ENCODE measurements at regions not wholly inside any gene's neighbourhood (a gene's known extent, or its start where the extent isn't known, plus 50 kb on each side); places are given as distances from the start of the nearest gene placed in this dataset.

DNA sequence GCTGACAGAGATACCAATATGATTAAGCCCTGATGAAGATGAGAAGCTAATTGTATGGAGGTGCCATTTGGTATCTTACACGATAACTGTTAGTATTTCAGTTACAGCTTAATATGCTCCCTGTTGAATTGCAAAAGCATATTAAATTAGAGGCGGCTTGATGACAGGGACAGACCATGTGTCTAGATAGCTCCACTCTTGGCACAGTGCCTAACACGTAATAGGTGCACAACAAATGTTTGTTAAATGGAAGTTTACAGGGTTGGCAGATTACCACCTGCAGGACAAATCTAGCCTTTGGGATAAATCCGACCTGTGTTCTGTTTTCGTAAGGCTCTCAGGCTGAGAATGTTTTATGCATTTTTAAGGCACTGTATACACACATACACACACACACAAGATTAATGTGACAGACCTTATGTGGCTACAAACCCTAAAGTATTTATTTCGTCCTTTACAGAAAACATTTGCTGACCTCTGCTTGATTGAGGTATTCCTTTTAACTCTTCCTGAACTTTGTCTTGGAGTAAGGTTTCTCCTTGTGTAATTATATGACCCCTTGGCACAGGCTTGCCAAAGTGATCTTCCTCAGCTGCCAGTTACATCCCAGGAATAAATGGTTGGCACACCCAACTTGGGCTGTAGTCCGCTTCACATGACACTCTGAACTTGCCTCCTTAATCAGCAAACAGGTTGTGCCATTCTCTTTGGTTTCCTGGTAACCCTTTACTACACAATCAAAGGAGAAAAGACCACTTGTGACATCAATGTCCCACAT is 348.9 kb downstream of the HRH4 start:
- Histone ChIP-seq H3K4me3 (no peak overlapping the region), H3K4me1 (no peaks in the 10 kb centered on the region), H3K27me3 (ENCODE audit: low read depth) (no peaks in the 10 kb centered on the region), H3K27ac (replicated peaks) (no peak overlapping the region), H3K9me3 (replicated peaks) (peaks cover 20% of the 10 kb centered on the region), H3K36me3 (no peaks in the 10 kb centered on the region)
- TF ChIP-seq, protein P1, sequence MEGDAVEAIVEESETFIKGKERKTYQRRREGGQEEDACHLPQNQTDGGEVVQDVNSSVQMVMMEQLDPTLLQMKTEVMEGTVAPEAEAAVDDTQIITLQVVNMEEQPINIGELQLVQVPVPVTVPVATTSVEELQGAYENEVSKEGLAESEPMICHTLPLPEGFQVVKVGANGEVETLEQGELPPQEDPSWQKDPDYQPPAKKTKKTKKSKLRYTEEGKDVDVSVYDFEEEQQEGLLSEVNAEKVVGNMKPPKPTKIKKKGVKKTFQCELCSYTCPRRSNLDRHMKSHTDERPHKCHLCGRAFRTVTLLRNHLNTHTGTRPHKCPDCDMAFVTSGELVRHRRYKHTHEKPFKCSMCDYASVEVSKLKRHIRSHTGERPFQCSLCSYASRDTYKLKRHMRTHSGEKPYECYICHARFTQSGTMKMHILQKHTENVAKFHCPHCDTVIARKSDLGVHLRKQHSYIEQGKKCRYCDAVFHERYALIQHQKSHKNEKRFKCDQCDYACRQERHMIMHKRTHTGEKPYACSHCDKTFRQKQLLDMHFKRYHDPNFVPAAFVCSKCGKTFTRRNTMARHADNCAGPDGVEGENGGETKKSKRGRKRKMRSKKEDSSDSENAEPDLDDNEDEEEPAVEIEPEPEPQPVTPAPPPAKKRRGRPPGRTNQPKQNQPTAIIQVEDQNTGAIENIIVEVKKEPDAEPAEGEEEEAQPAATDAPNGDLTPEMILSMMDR (IDR thresholded peaks at IDR 0.05; ENCODE audit: borderline replicate concordance), result no peak
- DNase-seq, result no peak
- intact Hi-C loops (cut with micrococcal nuclease), result no loop called here

DNA sequence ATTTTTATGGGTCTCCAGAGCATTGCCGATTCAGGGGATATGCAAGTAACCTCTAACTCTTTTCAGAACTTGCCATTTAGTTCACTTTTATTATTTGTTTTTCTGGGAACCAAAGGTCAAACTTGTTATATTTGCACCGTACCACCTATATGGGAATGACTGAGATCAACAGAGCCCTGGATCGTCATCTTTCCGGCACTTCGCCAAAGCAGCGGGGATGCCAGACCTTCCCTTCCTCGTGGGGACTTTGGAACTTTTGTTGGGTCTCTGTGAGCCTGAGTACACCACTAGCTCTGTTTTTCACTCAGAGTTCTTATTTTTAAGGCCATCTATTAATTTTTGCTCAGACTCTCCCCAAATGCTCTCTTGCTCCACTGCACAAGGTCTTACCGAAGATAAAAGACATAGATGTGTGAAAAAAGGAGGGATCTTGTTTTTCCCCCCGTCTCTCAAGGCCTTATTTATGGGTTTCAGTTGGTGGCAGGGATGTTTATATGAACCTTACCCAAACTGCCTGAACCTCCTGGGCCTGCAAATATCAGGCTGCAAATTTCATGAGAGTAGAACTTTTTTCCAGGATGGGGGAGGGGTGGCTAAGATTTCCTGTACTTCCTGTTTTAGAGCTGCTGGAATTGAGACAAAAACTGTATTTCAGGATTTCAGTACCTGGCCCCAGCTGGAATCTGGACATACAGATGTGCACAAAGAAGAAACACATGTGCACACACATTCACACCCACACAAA is 350.3 kb downstream of the HRH4 start:
- no peak for DNase-seq
- H3K4me1 ChIP-seq, result no peaks in the 10 kb centered on the region
- TF ChIP-seq, protein P1 (IDR thresholded peaks at IDR 0.05; ENCODE audit: borderline replicate concordance), result no peak
- no peak overlapping the region for H3K27ac ChIP-seq (replicated peaks)
- no peak overlapping the region for H3K4me3 ChIP-seq
- no peaks in the 10 kb centered on the region for H3K36me3 ChIP-seq
- H3K27me3 ChIP-seq (ENCODE audit: low read depth), result no peaks in the 10 kb centered on the region
- H3K9me3 ChIP-seq (replicated peaks), result peaks cover 20% of the 10 kb centered on the region
- intact Hi-C loops (cut with micrococcal nuclease), result no loop called here

DNA sequence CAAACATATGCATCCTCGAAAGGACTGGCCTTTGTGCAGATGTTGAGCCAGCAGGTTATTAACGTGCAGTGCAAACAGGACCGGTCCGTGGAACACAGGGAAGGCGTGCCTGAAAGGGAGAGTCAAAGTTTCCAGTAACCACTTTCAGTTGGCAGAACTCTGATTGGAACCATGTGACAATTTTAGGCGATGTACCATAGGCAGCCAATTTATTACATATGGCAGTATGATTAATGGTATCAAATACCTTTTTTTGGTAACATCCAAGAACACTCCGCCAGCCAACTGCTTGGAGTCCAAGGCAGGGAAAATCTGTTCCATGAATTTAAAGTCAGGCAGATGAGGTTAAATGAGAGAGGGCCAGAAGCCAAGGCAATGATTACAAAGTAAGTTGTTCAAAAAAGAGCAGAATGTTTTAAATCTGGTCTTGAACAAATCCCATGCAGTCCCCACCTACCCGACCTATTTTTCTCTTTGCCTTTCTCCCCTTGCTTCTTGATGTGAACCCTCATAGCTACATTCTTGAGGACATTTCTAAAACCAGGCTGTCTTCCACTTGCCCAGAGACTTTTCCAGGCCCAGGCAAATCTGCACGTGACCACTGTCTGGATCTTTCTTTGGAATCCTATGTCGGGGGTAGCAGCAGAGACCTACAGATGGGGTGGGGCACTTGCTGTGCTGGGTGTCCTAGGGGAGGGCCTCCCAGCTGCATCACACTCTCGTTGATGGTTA is 351.7 kb downstream of the HRH4 start:
- intact Hi-C loops (cut with micrococcal nuclease), result no loop called here
- Histone ChIP-seq H3K4me3 (no peak overlapping the region), H3K27me3 (ENCODE audit: low read depth) (peaks cover 5% of the 10 kb centered on the region), H3K27ac (replicated peaks) (no peak overlapping the region), H3K9me3 (replicated peaks) (peaks cover 19% of the 10 kb centered on the region), H3K36me3 (no peaks in the 10 kb centered on the region), H3K4me1 (no peaks in the 10 kb centered on the region)
- TF ChIP-seq, protein P1 (IDR thresholded peaks at IDR 0.05; ENCODE audit: borderline replicate concordance), result no peak
- no peak for DNase-seq

DNA sequence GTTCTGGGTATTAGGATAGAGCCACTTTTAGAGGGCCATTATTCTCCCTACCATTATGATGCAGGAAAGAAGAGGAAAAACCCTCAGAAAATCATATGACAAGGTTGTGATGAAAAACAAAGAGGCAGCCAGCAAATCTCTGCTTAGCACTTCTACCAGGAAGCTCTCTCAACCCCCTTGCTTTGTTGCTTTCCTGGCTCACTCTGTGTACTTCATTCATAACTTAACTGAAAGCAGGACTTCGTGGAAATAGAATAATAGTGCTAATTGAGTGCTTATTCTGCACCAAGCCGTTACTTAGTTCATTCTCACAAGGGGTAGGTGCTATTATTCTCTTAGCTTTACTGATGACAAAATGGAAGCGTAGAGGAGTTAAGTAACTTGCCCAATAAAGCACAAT is 354.1 kb downstream of the HRH4 start:
- peaks cover 28% of the 10 kb centered on the region for H3K27me3 ChIP-seq (ENCODE audit: low read depth)
- no peaks in the 10 kb centered on the region for H3K36me3 ChIP-seq
- no peak overlapping the region for H3K4me3 ChIP-seq
- peaks cover 4% of the 10 kb centered on the region for H3K9me3 ChIP-seq (replicated peaks)
- TF ChIP-seq, protein P1 (IDR thresholded peaks at IDR 0.05; ENCODE audit: borderline replicate concordance), result no peak
- intact Hi-C loops (cut with micrococcal nuclease), result no loop called here
- no peak overlapping the region for H3K27ac ChIP-seq (replicated peaks)
- DNase-seq, result no peak
- no peaks in the 10 kb centered on the region for H3K4me1 ChIP-seq

DNA sequence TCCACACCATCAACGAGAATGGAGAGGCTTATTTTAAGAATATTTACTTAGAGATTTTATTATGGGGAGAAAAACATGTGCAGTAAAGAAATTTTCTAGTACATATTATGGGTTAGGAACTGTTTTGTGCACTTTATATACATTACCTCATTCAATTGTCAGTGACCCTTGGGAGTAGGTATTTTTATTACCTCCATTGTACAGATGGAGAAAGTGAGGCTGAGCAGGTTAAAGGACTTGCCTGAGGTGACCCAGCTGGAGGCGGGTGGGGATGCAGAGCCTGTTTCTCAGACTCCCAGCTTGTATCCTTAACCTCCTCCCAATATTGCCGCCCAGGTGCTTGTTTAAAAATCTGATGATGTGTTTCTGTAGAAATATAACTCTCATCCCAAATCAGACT is 356.7 kb downstream of the HRH4 start:
- Histone ChIP-seq H3K27me3 (ENCODE audit: low read depth) (peaks cover 36% of the 10 kb centered on the region), H3K9me3 (replicated peaks) (peaks cover 4% of the 10 kb centered on the region)
- TF ChIP-seq, protein P1 (IDR thresholded peaks at IDR 0.05; ENCODE audit: borderline replicate concordance), result no peak

More for the DNA sequence above, 356.7 kb downstream of the HRH4 start:
- Histone ChIP-seq H3K36me3 (no peaks in the 10 kb centered on the region), H3K27ac (replicated peaks) (no peak overlapping the region), H3K4me3 (no peak overlapping the region), H3K4me1 (no peaks in the 10 kb centered on the region)
- intact Hi-C loops (cut with micrococcal nuclease), result no loop called here
- DNase-seq, result no peak

Measured in left ventricle myocardium inferior (tissue), 1 donor.